ENCODE measurements at regions not wholly inside any gene's neighbourhood (a gene's known extent, or its start where the extent isn't known, plus 50 kb on each side); places are given as distances from the start of the nearest gene placed in this dataset.
A peak's percentile ranks its signal among the peaks of the same experiment; 100 is the strongest.

DNA sequence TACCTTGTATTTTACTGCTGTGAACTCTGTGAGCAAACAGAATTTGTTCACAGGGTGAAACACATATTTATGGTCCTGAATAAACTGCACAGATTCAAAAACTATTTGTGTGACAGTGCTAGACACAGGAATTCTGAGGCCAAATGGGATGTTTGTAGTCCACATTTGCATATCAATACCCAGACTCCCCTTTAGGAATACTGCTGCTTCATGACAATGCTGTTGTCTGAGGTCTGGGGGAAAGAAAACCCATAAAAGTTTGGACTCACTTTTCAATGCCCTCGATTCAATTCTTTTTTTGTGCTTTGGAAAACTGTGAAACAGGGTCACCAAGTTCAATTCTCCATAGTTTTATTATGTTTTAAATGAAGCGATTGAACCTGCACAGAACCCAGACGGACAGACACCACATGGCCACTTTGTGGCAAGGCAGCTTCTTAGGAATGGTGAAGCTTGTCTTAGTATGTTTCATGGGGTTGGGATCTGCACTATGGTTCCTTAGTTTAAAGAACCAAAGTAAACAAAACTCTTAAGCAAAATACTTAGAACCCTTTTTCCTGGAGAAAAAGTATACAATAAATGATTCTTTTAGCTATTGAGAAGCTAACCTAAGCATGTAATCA is 92.3 kb upstream of the MAD2L1 start:
- no peak for DNase-seq (ENCODE audit: low read depth)
- TF ChIP-seq, protein P1, sequence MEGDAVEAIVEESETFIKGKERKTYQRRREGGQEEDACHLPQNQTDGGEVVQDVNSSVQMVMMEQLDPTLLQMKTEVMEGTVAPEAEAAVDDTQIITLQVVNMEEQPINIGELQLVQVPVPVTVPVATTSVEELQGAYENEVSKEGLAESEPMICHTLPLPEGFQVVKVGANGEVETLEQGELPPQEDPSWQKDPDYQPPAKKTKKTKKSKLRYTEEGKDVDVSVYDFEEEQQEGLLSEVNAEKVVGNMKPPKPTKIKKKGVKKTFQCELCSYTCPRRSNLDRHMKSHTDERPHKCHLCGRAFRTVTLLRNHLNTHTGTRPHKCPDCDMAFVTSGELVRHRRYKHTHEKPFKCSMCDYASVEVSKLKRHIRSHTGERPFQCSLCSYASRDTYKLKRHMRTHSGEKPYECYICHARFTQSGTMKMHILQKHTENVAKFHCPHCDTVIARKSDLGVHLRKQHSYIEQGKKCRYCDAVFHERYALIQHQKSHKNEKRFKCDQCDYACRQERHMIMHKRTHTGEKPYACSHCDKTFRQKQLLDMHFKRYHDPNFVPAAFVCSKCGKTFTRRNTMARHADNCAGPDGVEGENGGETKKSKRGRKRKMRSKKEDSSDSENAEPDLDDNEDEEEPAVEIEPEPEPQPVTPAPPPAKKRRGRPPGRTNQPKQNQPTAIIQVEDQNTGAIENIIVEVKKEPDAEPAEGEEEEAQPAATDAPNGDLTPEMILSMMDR (conservative IDR thresholded peaks at IDR 0.05; ENCODE audit: low read depth, low read length) = no peak
- H3K4me3 ChIP-seq (ENCODE audit: low read length) = no peak overlapping the region

GRCh38 chr4:120158046-120158445 is 91.4 kb upstream of the MAD2L1 start:
- DNase-seq (ENCODE audit: low read depth) = no peak
- H3K4me3 ChIP-seq (ENCODE audit: low read length) = no peak overlapping the region
- TF ChIP-seq, protein P1 (conservative IDR thresholded peaks at IDR 0.05; ENCODE audit: low read depth, low read length) = no peak

- no peak overlapping the region for H3K4me3 ChIP-seq (ENCODE audit: low read length)
- DNase-seq (ENCODE audit: low read depth) = peak; percentile 51
- TF ChIP-seq, protein P1 (conservative IDR thresholded peaks at IDR 0.05; ENCODE audit: low read depth, low read length) = peak; percentile 48
These were observed 89.6 kb upstream of the MAD2L1 start for GRCh38 chr4:120156120-120156718.

- TF ChIP-seq, protein P1 (conservative IDR thresholded peaks at IDR 0.05; ENCODE audit: low read depth, low read length) = no peak
- DNase-seq (ENCODE audit: low read depth) = no peak
These were observed 88.6 kb upstream of the MAD2L1 start for GRCh38 chr4:120155287-120155686.

DNA sequence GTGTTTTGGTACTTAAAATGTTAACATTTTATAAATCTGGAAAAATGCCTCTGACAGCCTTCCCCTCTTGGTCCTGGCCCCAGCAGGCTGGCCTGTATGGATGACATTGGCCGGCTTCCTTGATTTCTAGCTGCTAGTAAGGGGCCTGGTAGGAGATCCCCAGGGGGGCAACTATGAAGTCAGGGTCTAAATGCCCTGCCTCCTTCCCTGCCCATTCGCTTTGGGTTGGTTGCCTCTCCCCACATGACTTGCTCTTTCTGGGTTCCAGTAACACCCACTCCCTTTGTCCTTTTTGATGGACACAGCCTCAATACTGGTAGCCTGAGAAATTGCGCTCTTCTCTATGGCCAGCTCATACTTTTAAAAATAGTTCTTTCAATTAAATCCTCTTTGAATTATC is 78.0 kb upstream of the MAD2L1 start:
- TF ChIP-seq, protein P1 (conservative IDR thresholded peaks at IDR 0.05; ENCODE audit: low read depth, low read length) = no peak
- no peak overlapping the region for H3K4me3 ChIP-seq (ENCODE audit: low read length)
- DNase-seq (ENCODE audit: low read depth) = no peak

More at GRCh38 chr4:120155287-120155686, 88.6 kb upstream of the MAD2L1 start:
- H3K4me3 ChIP-seq (ENCODE audit: low read length) = no peak overlapping the region

GRCh38 chr4:120144041-120144440 is 77.4 kb upstream of the MAD2L1 start:
- H3K4me3 ChIP-seq (ENCODE audit: low read length) = no peak overlapping the region
- TF ChIP-seq, protein P1 (conservative IDR thresholded peaks at IDR 0.05; ENCODE audit: low read depth, low read length) = no peak
- no peak for DNase-seq (ENCODE audit: low read depth)

DNA sequence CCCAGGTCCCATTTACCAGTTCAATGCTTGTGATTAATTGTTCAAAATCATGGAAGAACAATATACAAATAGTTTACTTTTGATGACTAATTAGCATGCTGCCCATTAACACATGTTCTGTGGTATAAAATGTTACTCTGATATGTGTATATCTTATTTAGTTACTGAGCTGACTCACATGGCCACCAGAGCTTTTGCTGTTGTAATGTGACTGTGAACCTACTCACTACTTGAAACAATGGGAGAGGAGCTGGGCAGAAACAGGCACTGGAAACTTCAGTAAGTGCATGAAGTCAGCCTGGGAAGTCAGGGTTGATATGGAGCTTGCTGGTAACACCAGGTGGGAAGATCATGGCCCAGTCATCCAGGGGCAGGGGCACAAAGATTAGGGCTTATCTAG is 72.7 kb upstream of the MAD2L1 start:
- DNase-seq (ENCODE audit: low read depth) = no peak
- H3K4me3 ChIP-seq (ENCODE audit: low read length) = no peak overlapping the region
- TF ChIP-seq, protein P1 (conservative IDR thresholded peaks at IDR 0.05; ENCODE audit: low read depth, low read length) = no peak

Measured in retinal pigment epithelial cell (primary cell).